Prostate gland (tissue), 2 donors: ENCODE measurements at regions not wholly inside any gene's neighbourhood (a gene's known extent, or its start where the extent isn't known, plus 50 kb on each side); places are given as distances from the start of the nearest gene placed in this dataset.

Experiments
- DNase-seq: peaks from one replicate; pipeline ENCODE4 v3.0.0-alpha.2; 2019; ENCODE audit warnings: low spot score
- H3K27ac ChIP-seq, 2 donors: fragments of 200-600 bp; sonication (generic); 2 replicates each; pipeline ENCODE4 v1.5.1; 2017 to 2019
- H3K27me3 ChIP-seq: fragments of 200-600 bp; sonication (generic); replicated peaks from 2 replicates; pipeline ENCODE4 v1.5.1; 2019; ENCODE audit not compliant: insufficient read depth
- H3K36me3 ChIP-seq, 2 donors: fragments of 200-600 bp; sonication (generic); 1 replicate in 1 of 2; 2 replicates in 1 of 2; pipeline versions ENCODE4 v1.5.1 to v1.8.1; 2017 to 2019
- H3K4me1 ChIP-seq: fragments of 200-600 bp; sonication (generic); replicated peaks from 2 replicates; pipeline ENCODE4 v1.5.1; 2019
- H3K4me3 ChIP-seq, 2 donors: fragments of 200-600 bp; sonication (generic); 2 replicates each; pipeline ENCODE4 v1.5.1; 2017 to 2019
- H3K9me3 ChIP-seq: fragments of 200-600 bp; sonication (generic); 2 replicates; pipeline ENCODE4 v1.5.1; 2017
- POLR2A ChIP-seq: fragments of 450-650 bp; IDR thresholded peaks from one replicate; pipeline ENCODE4 v1.6.1; 2016; ENCODE audit warnings: antibody characterized with exemption, mild to moderate bottlenecking
- POLR2AphosphoS5 ChIP-seq: sonication (generic); formaldehyde crosslinking; IDR thresholded peaks from one replicate; pipeline ENCODE4 v1.6.1; 2017; ENCODE audit warnings: antibody characterized with exemption
- WGBS: methylation state at CpG from one replicate; pipeline ENCODE4 v1.1.5; 2018; 5-methylcytosine and 5-hydroxymethylcytosine counted together
- intact Hi-C: fragments of 100-400 bp; cut with DNase I; formaldehyde crosslinking; loops from one replicate; pipeline ENCODE4 v1.14.2; 2022
- TF ChIP-seq, protein P1 (sequence below), 4 experiments: fragments of 200-600 bp in 2 of 4; fragments of 450-650 bp in 2 of 4; sonication (generic) in 2 of 4; IDR thresholded peaks; 1 replicate in 3 of 4; 2 replicates in 1 of 4; pipeline ENCODE4 v1.5.1; 2016 to 2019; ENCODE audit warnings: antibody characterized with exemption in 4 of 4, mild to moderate bottlenecking in 2 of 4, moderate library complexity in 2 of 4

DNA sequence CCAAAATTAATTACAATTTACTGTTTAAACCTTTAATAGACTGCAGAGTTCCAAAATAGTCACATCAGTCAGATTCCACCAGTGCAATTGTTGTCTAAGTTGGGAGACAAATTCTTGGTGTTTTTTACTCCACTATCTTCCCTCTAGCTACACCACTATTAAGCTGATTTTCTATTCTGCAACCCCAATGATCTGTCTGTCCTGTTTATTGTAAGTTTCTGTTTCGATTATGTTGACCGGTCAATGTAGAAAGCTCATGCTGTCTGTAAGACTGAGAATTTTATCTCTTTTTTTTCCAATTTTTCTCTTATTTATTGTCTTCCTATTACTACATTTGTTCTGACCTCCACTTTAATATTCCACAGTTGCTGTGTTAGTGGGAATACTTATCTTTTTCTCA lies 557.5 kb downstream of the SH2D4B start:
- Histone ChIP-seq H3K4me1 (no peaks in the 10 kb centered on the region), H3K27me3 (no peaks in the 10 kb centered on the region), H3K27ac (no peak overlapping the region), H3K36me3 (no peaks in the 10 kb centered on the region), H3K4me3 (no peak overlapping the region), H3K9me3 (no peaks in the 10 kb centered on the region)
- intact Hi-C loops: no loop called here
- TF ChIP-seq POLR2AphosphoS5 (no peak), POLR2A (no peak)
- TF ChIP-seq, protein P1, sequence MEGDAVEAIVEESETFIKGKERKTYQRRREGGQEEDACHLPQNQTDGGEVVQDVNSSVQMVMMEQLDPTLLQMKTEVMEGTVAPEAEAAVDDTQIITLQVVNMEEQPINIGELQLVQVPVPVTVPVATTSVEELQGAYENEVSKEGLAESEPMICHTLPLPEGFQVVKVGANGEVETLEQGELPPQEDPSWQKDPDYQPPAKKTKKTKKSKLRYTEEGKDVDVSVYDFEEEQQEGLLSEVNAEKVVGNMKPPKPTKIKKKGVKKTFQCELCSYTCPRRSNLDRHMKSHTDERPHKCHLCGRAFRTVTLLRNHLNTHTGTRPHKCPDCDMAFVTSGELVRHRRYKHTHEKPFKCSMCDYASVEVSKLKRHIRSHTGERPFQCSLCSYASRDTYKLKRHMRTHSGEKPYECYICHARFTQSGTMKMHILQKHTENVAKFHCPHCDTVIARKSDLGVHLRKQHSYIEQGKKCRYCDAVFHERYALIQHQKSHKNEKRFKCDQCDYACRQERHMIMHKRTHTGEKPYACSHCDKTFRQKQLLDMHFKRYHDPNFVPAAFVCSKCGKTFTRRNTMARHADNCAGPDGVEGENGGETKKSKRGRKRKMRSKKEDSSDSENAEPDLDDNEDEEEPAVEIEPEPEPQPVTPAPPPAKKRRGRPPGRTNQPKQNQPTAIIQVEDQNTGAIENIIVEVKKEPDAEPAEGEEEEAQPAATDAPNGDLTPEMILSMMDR (IDR thresholded peaks at IDR 0.05): no peak
- 90% methylated on average over 2 of the region's 2 CpGs for WGBS
- no peak for DNase-seq

DNA sequence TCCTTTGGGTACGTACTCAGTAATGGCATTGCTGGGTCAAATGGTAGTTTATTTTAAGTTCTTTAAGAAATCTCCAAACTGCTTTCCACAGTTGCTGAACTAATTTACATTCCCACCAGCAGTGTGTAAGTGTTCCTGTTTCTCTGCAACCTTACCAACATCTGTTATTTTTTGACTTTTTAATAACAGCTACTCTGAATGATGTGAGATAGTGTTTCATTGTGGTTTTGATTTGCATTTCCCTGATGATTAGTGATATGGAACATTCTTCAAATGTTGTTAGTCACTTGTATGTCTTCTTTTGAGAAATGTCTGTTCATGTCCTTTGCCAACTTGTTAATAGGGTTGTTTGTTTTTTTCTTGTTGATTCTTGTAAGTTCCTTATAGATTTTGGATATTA lies 558.9 kb downstream of the SH2D4B start:
- H3K4me3 ChIP-seq: no peak overlapping the region
- no peaks in the 10 kb centered on the region for H3K9me3 ChIP-seq
- TF ChIP-seq POLR2AphosphoS5 (no peak), POLR2A (no peak)
- TF ChIP-seq, protein P1 (IDR thresholded peaks at IDR 0.05): no peak
- no peak for DNase-seq
- no peaks in the 10 kb centered on the region for H3K27me3 ChIP-seq
- no peak overlapping the region for H3K27ac ChIP-seq
- intact Hi-C loops: no loop called here
- WGBS: 76% methylated on average over 1 of the region's 1 CpG
- no peaks in the 10 kb centered on the region for H3K4me1 ChIP-seq
- no peaks in the 10 kb centered on the region for H3K36me3 ChIP-seq

DNA sequence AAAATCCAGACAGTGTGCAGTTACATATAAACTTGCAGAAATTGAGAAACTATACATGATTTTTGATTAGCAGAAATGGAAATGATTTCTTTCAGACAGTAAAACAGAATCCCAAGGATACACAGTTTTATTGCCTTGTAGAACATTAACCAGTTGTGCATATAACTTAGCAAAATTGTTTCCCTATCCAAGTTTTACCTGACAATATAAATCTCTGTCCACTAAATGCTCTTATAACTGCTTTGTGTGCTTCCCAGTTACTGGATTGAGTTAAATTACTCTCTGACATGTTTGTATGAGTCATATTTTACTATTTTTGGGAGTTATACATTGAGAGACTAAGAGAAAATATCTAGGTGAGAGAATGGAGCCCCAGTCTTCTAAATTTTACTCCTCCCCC lies 563.4 kb downstream of the SH2D4B start:
- DNase-seq: no peak
- no peaks in the 10 kb centered on the region for H3K4me1 ChIP-seq
- no peaks in the 10 kb centered on the region for H3K36me3 ChIP-seq

DNA sequence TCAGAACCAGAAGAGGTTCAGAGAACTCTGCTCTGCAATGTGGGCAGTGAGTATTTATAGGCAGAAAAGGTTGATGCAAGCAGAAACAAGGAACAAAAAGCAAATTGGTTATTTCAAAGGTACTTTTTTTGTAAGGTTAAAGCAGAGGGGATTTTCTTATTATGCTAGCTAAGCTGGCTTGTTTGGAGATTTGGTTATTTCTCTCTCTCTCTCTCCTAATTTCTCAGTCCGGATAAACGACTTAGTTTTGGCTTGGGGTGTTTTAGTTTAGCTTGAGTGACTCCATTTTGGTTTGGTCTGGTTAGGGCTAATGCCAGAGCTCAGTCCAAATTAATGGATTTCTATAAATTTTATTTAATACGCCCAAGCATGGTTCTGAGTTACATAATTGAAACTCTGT lies 566.8 kb downstream of the SH2D4B start:
- DNase-seq: no peak
- Histone ChIP-seq H3K27me3 (no peaks in the 10 kb centered on the region), H3K36me3 (no peaks in the 10 kb centered on the region), H3K27ac (no peak overlapping the region), H3K4me1 (no peaks in the 10 kb centered on the region), H3K9me3 (no peaks in the 10 kb centered on the region), H3K4me3 (no peak overlapping the region)
- WGBS: 91% methylated on average over 3 of the region's 3 CpGs
- intact Hi-C loops: no loop called here
- TF ChIP-seq, protein P1 (IDR thresholded peaks at IDR 0.05): no peak
- TF ChIP-seq POLR2A: no peak
- no peak for TF ChIP-seq POLR2AphosphoS5

More for the DNA sequence above, 563.4 kb downstream of the SH2D4B start:
- TF ChIP-seq POLR2AphosphoS5: no peak
- TF ChIP-seq, protein P1 (IDR thresholded peaks at IDR 0.05): no peak
- TF ChIP-seq POLR2A: no peak
- Histone ChIP-seq H3K27me3 (no peaks in the 10 kb centered on the region), H3K9me3 (no peaks in the 10 kb centered on the region), H3K27ac (no peak overlapping the region), H3K4me3 (no peak overlapping the region)
- intact Hi-C loops: no loop called here

DNA sequence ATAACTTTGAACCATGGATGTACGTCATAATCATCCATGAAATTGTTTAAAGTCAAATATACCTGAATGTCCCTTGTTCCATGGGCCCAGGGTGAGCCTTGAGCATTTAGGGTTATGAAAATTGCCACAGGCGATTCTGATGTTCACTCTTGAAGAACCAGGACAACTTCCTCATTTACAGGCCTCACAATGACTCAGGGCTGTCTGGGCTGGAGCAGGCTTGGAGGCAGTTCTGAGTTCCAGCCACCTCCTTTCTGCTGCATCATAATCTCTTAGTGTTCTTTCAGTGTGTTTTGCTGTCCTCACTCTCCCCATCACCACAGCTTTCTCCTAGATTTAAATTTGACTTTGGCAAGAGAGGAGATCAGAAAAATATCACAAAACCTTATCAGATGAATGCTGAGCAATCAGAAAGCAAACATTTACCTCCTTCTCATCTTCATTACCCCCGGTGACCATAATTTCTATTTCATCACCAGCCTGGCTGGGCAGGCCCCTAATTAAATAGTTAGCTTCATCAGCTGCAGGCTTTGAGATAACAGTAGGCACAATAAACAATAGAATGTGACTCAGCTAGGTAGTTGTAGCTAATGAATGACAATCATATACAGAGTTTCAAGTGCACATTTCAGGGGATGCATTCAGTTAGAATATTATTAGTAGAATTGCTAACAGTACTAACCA lies 571.0 kb downstream of the SH2D4B start:
- Histone ChIP-seq H3K4me1 (no peaks in the 10 kb centered on the region), H3K27me3 (no peaks in the 10 kb centered on the region), H3K9me3 (no peaks in the 10 kb centered on the region), H3K27ac (no peak overlapping the region), H3K4me3 (no peak overlapping the region), H3K36me3 (no peaks in the 10 kb centered on the region)
- TF ChIP-seq POLR2A: no peak
- TF ChIP-seq, protein P1 (IDR thresholded peaks at IDR 0.05): no peak
- no peak for TF ChIP-seq POLR2AphosphoS5
- DNase-seq: no peak
- intact Hi-C loops: no loop called here
- WGBS: 70% methylated on average over 3 of the region's 3 CpGs
